Lung (tissue), 11 donors: ENCODE measurements at regions not wholly inside any gene's neighbourhood (a gene's known extent, or its start where the extent isn't known, plus 50 kb on each side); places are given as distances from the start of the nearest gene placed in this dataset.

Experiments
- ATAC-seq: fragments of 200-7000 bp; cut with Tn5 transposase; one replicate; pipeline ENCODE4 v1.9.1; 2020; ENCODE audit warnings: moderate number of reproducible peaks; ENCODE audit not compliant: insufficient read depth, low FRiP score
- DNase-seq, 3 donors: peaks; one replicate each; pipeline ENCODE4 v3.0.0-alpha.2; 2013 to 2017
- H3K27ac ChIP-seq, 2 donors: one replicate each; pipeline ENCODE4 v1.5.1; 2013; ENCODE audit warnings: mild to moderate bottlenecking in 2 of 2, moderate library complexity in 2 of 2, control low read depth in 1 of 2, inconsistent platforms in 1 of 2, low read depth in 1 of 2, low read length in 1 of 2
- H3K27me3 ChIP-seq, 3 donors: one replicate each; pipeline ENCODE4 v1.5.1; 2013; ENCODE audit warnings: low read length in 2 of 3; ENCODE audit not compliant: control insufficient read depth in 3 of 3, insufficient read depth in 3 of 3
- H3K36me3 ChIP-seq, 4 donors: one replicate each; pipeline ENCODE4 v1.5.1; 2013; ENCODE audit warnings: low read length in 4 of 4, mild to moderate bottlenecking in 1 of 4, moderate library complexity in 1 of 4; ENCODE audit not compliant: control insufficient read depth in 4 of 4, insufficient read depth in 4 of 4
- H3K4me1 ChIP-seq, 5 donors: one replicate each; pipeline ENCODE4 v1.5.1; 2013; ENCODE audit warnings: low read length in 5 of 5, mild to moderate bottlenecking in 2 of 5, moderate library complexity in 1 of 5; ENCODE audit not compliant: control insufficient read depth in 5 of 5, insufficient read depth in 5 of 5
- H3K4me3 ChIP-seq: one replicate; pipeline ENCODE4 v1.5.1; 2013; ENCODE audit warnings: mild to moderate bottlenecking, control low read depth, moderate library complexity
- H3K9ac ChIP-seq, 2 donors: one replicate each; pipeline ENCODE4 v1.5.1; 2013; ENCODE audit warnings: low read length in 2 of 2, control low read depth in 1 of 2; ENCODE audit not compliant: insufficient read depth in 1 of 2
- H3K9me3 ChIP-seq, 4 donors: one replicate each; pipeline ENCODE4 v1.5.1; 2013; ENCODE audit warnings: low read length in 3 of 4, mild to moderate bottlenecking in 1 of 4, moderate library complexity in 1 of 4; ENCODE audit not compliant: control insufficient read depth in 4 of 4, insufficient read depth in 3 of 4
- CTCF ChIP-seq: IDR thresholded peaks from 2 replicates; pipeline ENCODE4 v1.5.1; 2012; ENCODE audit warnings: mild to moderate bottlenecking; ENCODE audit errors: control extremely low read depth, extremely low read depth
- WGBS, 2 donors: extraction: QIAGEN DNeasy Blood & Tissue Kit; methylation state at CpG; one replicate each; pipeline ENCODE4 v1.1.7; 2013; 5-methylcytosine and 5-hydroxymethylcytosine counted together
- donor health status: control.
- donor health status: control.
- donor health status: Bipolar disorder and iron deficiency.
- donor health status: healthy.
- donor health status: DM: yes; HTN: yes; CAD: no.

DNA sequence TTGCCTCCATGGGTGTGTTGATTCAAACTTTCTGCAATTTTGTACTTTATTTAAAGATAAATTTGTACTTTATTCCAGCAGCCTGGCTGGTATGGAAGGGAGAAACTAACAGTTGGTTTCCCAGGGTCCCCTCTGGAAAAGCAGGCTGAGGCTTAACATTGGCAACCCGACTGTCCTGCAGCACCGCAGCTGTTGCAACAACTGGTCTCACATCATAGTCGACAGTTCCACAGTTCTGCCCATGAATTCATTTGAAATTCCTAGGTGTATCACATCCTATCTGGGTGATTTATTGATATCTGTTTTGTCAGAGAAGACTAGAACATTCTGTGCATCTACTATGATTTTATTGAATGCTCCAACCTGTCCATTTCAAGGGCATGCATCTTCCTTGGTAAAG lies 98.8 kb upstream of the GATB start:
- no peak for TF ChIP-seq CTCF
- 88 to 91% methylated on average over 3 of the region's 3 CpGs for WGBS, 2 donors
- DNase-seq (no peak), ATAC-seq (no peak)
- Histone ChIP-seq H3K27me3 (no peaks in the 10 kb centered on the region), H3K9me3 (no peaks in the 10 kb centered on the region), H3K9ac (no peak overlapping the region), H3K4me1 (peaks cover 0 to 8% (median 0%) of the 10 kb centered on the region in 5 donors), H3K27ac (no peak overlapping the region), H3K36me3 (no peaks in the 10 kb centered on the region), H3K4me3 (no peak overlapping the region)

DNA sequence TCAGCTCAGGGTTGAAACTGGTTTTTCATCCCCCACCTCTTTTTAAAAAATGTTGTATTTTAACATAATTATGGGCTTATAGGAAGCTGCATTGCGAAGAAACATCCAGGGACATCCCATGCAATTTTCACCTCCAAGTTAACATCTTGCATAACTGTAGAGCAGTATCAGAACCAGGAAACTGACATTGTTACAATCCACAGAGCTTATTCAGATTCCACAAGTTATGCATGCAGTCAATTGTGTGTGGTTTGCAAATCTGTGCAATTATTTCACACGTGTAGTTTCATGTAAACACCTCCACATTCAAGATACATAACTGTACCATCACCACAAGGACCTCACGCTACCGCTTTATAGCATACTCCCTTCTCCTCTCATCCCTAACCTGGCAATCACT lies 97.5 kb upstream of the GATB start:
- TF ChIP-seq CTCF, result no peak
- DNase-seq (no peak), ATAC-seq (no peak)
- Histone ChIP-seq H3K27me3 (no peaks in the 10 kb centered on the region), H3K4me1 (peaks cover 0 to 8% (median 0%) of the 10 kb centered on the region in 5 donors), H3K4me3 (no peak overlapping the region), H3K9me3 (no peaks in the 10 kb centered on the region), H3K9ac (no peak overlapping the region), H3K27ac (no peak overlapping the region), H3K36me3 (no peaks in the 10 kb centered on the region)
- WGBS, 2 donors, result 80 to 82% methylated on average over 4 of the region's 4 CpGs

- H3K9me3 ChIP-seq, result no peaks in the 10 kb centered on the region
- H3K27me3 ChIP-seq, result no peaks in the 10 kb centered on the region
- DNase-seq (peak in 2 of 3 donors; percentile 24 to 29), ATAC-seq (no peak)
- H3K4me1 ChIP-seq, result peaks cover 0 to 8% (median 0%) of the 10 kb centered on the region in 5 donors
- no peaks in the 10 kb centered on the region for H3K36me3 ChIP-seq
- no peak overlapping the region for H3K27ac ChIP-seq
- WGBS, 2 donors, result 37 to 39% methylated on average over 4 of the region's 4 CpGs
- no peak overlapping the region for H3K4me3 ChIP-seq
- H3K9ac ChIP-seq, result no peak overlapping the region
- TF ChIP-seq CTCF, result no peak
These were observed 96.6 kb upstream of the GATB start for GRCh38 chr4:151857368-151857767.

DNA sequence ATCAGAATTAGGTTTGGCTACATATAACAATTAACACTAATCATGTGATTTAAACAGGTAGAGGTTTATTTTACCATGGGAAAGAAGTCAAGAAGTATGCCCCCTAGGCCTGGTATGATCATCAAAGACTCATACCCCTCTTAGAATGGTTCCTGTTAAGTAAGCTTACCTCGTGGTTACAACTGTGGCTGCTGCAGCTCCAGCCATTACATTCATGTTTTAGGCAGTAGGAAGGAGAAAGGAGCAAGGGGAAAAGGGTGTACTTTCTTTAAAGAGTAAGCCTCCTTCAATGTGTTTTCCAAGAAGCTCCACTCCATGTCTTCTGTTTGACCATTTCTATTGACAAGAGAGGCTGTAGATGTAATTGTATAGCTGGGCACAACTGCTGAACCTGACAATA lies 94.9 kb upstream of the GATB start:
- 87 to 90% methylated on average over 1 of the region's 1 CpG for WGBS, 2 donors
- no peak overlapping the region for H3K4me3 ChIP-seq
- H3K27ac ChIP-seq, result no peak overlapping the region
- no peaks in the 10 kb centered on the region for H3K27me3 ChIP-seq
- no peak for TF ChIP-seq CTCF
- H3K9ac ChIP-seq, result no peak overlapping the region
- no peaks in the 10 kb centered on the region for H3K36me3 ChIP-seq
- H3K9me3 ChIP-seq, result no peaks in the 10 kb centered on the region
- DNase-seq, result no peak
- H3K4me1 ChIP-seq, result peaks cover 0 to 8% (median 0%) of the 10 kb centered on the region in 5 donors
- no peak for ATAC-seq
